ENCODE measurements at regions not wholly inside any gene's neighbourhood (a gene's known extent, or its start where the extent isn't known, plus 50 kb on each side); places are given as distances from the start of the nearest gene placed in this dataset.

DNA sequence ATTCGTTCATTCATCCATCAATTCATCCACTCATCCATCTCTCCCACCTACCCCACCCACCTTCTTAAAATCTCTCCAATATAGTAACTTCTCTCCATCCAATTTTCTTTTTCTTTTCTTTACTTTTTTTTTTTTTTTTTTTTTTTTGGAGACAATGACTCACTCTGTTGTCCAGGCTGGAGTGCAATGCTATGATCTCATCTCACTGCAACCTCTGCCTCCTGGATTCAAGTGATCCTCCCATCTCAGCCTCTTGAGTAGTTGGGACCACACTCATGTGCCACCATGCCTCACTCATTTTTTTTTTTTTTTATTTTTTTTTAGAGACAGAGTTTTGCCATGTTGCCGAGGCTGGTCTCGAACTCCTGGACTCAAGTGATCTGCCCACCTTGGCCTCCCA is 118.4 kb downstream of the SUDS3 start (continued):
- no peak for TF ChIP-seq EZH2 (IDR thresholded peaks at IDR 0.05; ENCODE audit: low read depth, unreplicated experiment)
- TF ChIP-seq ZNF114 (CRISPR knock-in tag; IDR thresholded peaks at IDR 0.05), result no peak
- TF ChIP-seq ZNF331 (CRISPR knock-in tag; IDR thresholded peaks at IDR 0.05; ENCODE audit: low read depth), result no peak
- TF ChIP-seq, protein P1, sequence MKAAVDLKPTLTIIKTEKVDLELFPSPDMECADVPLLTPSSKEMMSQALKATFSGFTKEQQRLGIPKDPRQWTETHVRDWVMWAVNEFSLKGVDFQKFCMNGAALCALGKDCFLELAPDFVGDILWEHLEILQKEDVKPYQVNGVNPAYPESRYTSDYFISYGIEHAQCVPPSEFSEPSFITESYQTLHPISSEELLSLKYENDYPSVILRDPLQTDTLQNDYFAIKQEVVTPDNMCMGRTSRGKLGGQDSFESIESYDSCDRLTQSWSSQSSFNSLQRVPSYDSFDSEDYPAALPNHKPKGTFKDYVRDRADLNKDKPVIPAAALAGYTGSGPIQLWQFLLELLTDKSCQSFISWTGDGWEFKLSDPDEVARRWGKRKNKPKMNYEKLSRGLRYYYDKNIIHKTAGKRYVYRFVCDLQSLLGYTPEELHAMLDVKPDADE (IDR thresholded peaks at IDR 0.05), result no peak
- TF ChIP-seq, protein P2, sequence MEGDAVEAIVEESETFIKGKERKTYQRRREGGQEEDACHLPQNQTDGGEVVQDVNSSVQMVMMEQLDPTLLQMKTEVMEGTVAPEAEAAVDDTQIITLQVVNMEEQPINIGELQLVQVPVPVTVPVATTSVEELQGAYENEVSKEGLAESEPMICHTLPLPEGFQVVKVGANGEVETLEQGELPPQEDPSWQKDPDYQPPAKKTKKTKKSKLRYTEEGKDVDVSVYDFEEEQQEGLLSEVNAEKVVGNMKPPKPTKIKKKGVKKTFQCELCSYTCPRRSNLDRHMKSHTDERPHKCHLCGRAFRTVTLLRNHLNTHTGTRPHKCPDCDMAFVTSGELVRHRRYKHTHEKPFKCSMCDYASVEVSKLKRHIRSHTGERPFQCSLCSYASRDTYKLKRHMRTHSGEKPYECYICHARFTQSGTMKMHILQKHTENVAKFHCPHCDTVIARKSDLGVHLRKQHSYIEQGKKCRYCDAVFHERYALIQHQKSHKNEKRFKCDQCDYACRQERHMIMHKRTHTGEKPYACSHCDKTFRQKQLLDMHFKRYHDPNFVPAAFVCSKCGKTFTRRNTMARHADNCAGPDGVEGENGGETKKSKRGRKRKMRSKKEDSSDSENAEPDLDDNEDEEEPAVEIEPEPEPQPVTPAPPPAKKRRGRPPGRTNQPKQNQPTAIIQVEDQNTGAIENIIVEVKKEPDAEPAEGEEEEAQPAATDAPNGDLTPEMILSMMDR (conservative IDR thresholded peaks at IDR 0.05; ENCODE audit: low read depth in 2 of 2), result no peak
- TF ChIP-seq JUNB (IDR thresholded peaks at IDR 0.05; ENCODE audit: unreplicated experiment), result no peak
- TF ChIP-seq, protein P3, sequence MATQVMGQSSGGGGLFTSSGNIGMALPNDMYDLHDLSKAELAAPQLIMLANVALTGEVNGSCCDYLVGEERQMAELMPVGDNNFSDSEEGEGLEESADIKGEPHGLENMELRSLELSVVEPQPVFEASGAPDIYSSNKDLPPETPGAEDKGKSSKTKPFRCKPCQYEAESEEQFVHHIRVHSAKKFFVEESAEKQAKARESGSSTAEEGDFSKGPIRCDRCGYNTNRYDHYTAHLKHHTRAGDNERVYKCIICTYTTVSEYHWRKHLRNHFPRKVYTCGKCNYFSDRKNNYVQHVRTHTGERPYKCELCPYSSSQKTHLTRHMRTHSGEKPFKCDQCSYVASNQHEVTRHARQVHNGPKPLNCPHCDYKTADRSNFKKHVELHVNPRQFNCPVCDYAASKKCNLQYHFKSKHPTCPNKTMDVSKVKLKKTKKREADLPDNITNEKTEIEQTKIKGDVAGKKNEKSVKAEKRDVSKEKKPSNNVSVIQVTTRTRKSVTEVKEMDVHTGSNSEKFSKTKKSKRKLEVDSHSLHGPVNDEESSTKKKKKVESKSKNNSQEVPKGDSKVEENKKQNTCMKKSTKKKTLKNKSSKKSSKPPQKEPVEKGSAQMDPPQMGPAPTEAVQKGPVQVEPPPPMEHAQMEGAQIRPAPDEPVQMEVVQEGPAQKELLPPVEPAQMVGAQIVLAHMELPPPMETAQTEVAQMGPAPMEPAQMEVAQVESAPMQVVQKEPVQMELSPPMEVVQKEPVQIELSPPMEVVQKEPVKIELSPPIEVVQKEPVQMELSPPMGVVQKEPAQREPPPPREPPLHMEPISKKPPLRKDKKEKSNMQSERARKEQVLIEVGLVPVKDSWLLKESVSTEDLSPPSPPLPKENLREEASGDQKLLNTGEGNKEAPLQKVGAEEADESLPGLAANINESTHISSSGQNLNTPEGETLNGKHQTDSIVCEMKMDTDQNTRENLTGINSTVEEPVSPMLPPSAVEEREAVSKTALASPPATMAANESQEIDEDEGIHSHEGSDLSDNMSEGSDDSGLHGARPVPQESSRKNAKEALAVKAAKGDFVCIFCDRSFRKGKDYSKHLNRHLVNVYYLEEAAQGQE (IDR thresholded peaks at IDR 0.05; ENCODE audit: unreplicated experiment), result no peak

DNA sequence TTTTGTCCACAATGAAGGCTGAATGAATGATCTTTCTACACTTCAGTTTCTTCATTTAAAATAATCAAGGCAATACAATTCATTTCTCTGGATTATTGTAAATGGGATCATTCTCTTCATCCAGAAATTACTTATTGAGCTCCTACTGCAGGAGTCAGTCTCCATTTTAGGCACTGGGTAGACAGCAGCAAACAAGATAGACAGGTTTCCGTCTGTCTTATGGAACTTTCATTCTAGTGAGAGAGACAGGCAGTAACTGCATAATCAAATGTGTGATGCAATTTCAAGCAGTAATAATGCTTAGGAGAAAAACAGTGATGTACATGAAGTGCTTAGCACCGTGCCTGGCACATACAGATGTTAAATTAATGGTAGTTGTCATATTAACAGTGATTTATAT is 118.9 kb downstream of the SUDS3 start:
- Histone ChIP-seq H3K4me1 (ENCODE audit: insufficient read depth) (no peaks in the 10 kb centered on the region; the same call in 1 of the 2 replicates), H3K36me3 (ENCODE audit: insufficient read depth) (no peaks in the 10 kb centered on the region), H3F3A (replicated peaks; ENCODE audit: low read depth) (no peaks in the 10 kb centered on the region), H3K27ac (ENCODE audit: low read depth) (no peak overlapping the region), H4K20me1 (replicated peaks; ENCODE audit: insufficient read depth) (no peaks in the 10 kb centered on the region), H3K9me2 (ENCODE audit: insufficient read depth) (no peaks in the 10 kb centered on the region), H3K4me2 (no peak overlapping the region), H3K79me2 (replicated peaks; ENCODE audit: insufficient read depth) (no peaks in the 10 kb centered on the region), H3K4me3 (no peak overlapping the region), H3K27me3 (ENCODE audit: insufficient read depth) (no peaks in the 10 kb centered on the region), H2AFZ (no peak overlapping the region)
- DNase-seq (ENCODE audit: low spot score), result no peak
- no peak overlapping the region for H3K4me3 Mint-ChIP-seq
- peaks cover 5% of the 10 kb centered on the region for H3K27me3 Mint-ChIP-seq (ENCODE audit: insufficient read depth, low read depth, poor library complexity)
- H3K9me3 Mint-ChIP-seq, result no peaks in the 10 kb centered on the region
- H3K4me1 Mint-ChIP-seq, result 0 out of 3 replicates have a peak, but pooled peaks cover 3% of the 10 kb centered on the region
- ATAC-seq, result no peak
- no peaks in the 10 kb centered on the region for H3K36me3 Mint-ChIP-seq (ENCODE audit: low read depth)
- H3K27ac Mint-ChIP-seq, result no peak overlapping the region
- TF ChIP-seq ZNF114 (CRISPR knock-in tag; IDR thresholded peaks at IDR 0.05), result no peak
- no peak for TF ChIP-seq EZH2 (IDR thresholded peaks at IDR 0.05; ENCODE audit: low read depth, unreplicated experiment)
- no peak for TF ChIP-seq POLR2AphosphoS5 (IDR thresholded peaks at IDR 0.05; ENCODE audit: low read depth)
- TF ChIP-seq, protein P1 (IDR thresholded peaks at IDR 0.05), result no peak
- TF ChIP-seq JUNB (IDR thresholded peaks at IDR 0.05; ENCODE audit: unreplicated experiment), result no peak
- TF ChIP-seq CREB1 (CRISPR knock-in tag; IDR thresholded peaks at IDR 0.05; ENCODE audit: low read depth), result no peak
- TF ChIP-seq, protein P3 (IDR thresholded peaks at IDR 0.05; ENCODE audit: unreplicated experiment), result no peak
- TF ChIP-seq, protein P2 (conservative IDR thresholded peaks at IDR 0.05; ENCODE audit: low read depth in 2 of 2), result no peak
- no peak for TF ChIP-seq EZH2phosphoT487 (IDR thresholded peaks at IDR 0.05; ENCODE audit: unreplicated experiment)
- no peak for TF ChIP-seq NANOG (IDR thresholded peaks at IDR 0.05; ENCODE audit: borderline replicate concordance)

All from GM23338 (cell line).